Activated CD8-positive, alpha-beta memory T cell treated with anti-CD3 and anti-CD28 coated beads for 1 hour (primary cell): ENCODE measurements at regions not wholly inside any gene's neighbourhood (a gene's known extent, or its start where the extent isn't known, plus 50 kb on each side); places are given as distances from the start of the nearest gene placed in this dataset.
"Not testable (repeated sequence)": the region's sequence is repeated elsewhere in the genome, so short reads cannot be mapped to it uniquely, and the experiment has no call there.

Source experiments
- DNase-seq, 2 donors: peaks; one replicate each; pipeline ENCODE4 v3.0.0-alpha.2; 2020; ENCODE audit warnings: low read depth in 1 of 2; ENCODE audit errors: extremely low read depth in 1 of 2

- DNase-seq, result no peak
Observed at GRCh38 chr1:232422098-232422497, 207.8 kb downstream of the SIPA1L2 start.

GRCh38 chr1:232421143-232421796 is 208.7 kb downstream of the SIPA1L2 start:
- no peak for DNase-seq

- no peak for DNase-seq
Observed at GRCh38 chr1:232417636-232418248, 212.2 kb downstream of the SIPA1L2 start.

- no peak for DNase-seq
Observed at GRCh38 chr1:232416026-232416568, 213.8 kb downstream of the SIPA1L2 start.

GRCh38 chr1:232415481-232415880 is 214.5 kb downstream of the SIPA1L2 start:
- DNase-seq, result not testable (repeated sequence)

- DNase-seq, result no peak
Observed at GRCh38 chr1:232414100-232414499, 215.8 kb downstream of the SIPA1L2 start.

- no peak for DNase-seq
Observed at GRCh38 chr1:232413674-232414073, 216.3 kb downstream of the SIPA1L2 start.

- no peak for DNase-seq
Observed at GRCh38 chr1:232409584-232409983, 220.3 kb downstream of the SIPA1L2 start.

- no peak for DNase-seq
Observed at GRCh38 chr1:232407120-232407519, 222.8 kb downstream of the SIPA1L2 start.

- DNase-seq, result no peak
Observed at GRCh38 chr1:232405781-232406180, 224.2 kb downstream of the SIPA1L2 start.

- DNase-seq, result no peak
Observed at GRCh38 chr1:232404981-232405731, 224.8 kb downstream of the SIPA1L2 start.

GRCh38 chr1:232404227-232404626 is 225.7 kb downstream of the SIPA1L2 start:
- DNase-seq, result no peak

GRCh38 chr1:232403017-232403714 is 226.8 kb downstream of the SIPA1L2 start:
- DNase-seq, result no peak

- DNase-seq, result no peak
Observed at GRCh38 chr1:232398823-232399222, 231.1 kb downstream of the SIPA1L2 start.

GRCh38 chr1:232393444-232394146 is 236.3 kb downstream of the SIPA1L2 start:
- DNase-seq, result no peak

- DNase-seq, result no peak
Observed at GRCh38 chr1:232393010-232393409, 236.9 kb downstream of the SIPA1L2 start.

- no peak for DNase-seq
Observed at GRCh38 chr1:232390590-232390989, 239.3 kb downstream of the SIPA1L2 start.

GRCh38 chr1:232389744-232390143 is 240.2 kb downstream of the SIPA1L2 start:
- no peak for DNase-seq

GRCh38 chr1:232388363-232388762 is 241.6 kb downstream of the SIPA1L2 start:
- no peak for DNase-seq

GRCh38 chr1:232386721-232387510 is 243.0 kb downstream of the SIPA1L2 start:
- DNase-seq, result no peak
